NCI-H226 (cell line): ENCODE measurements at regions not wholly inside any gene's neighbourhood (a gene's known extent, or its start where the extent isn't known, plus 50 kb on each side); places are given as distances from the start of the nearest gene placed in this dataset.
A peak's percentile ranks its signal among the peaks of the same experiment; 100 is the strongest.

Experiments used
- DNase-seq: peaks from one replicate; pipeline ENCODE4 v3.0.0-alpha.2; 2015

DNA sequence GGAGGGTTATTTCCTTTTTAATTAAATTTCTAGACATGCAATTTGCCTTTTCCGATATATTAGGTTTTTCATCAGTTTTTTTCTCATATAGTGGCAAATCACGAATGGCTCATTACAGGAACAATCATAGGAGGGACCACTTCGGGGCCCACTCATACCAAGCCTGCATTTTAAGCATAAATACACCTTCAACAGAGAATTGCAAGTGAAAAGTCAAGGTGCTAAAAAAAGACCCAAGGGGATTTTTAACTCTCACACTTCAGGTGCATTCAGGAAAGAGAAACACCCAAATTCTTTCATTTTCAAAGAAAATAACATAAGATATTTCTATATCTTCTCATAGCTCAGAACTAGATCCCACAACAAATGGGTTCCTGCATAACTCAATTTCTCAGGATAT, 979.6 kb upstream of the NR2F2 start:
- DNase-seq: no peak

DNA sequence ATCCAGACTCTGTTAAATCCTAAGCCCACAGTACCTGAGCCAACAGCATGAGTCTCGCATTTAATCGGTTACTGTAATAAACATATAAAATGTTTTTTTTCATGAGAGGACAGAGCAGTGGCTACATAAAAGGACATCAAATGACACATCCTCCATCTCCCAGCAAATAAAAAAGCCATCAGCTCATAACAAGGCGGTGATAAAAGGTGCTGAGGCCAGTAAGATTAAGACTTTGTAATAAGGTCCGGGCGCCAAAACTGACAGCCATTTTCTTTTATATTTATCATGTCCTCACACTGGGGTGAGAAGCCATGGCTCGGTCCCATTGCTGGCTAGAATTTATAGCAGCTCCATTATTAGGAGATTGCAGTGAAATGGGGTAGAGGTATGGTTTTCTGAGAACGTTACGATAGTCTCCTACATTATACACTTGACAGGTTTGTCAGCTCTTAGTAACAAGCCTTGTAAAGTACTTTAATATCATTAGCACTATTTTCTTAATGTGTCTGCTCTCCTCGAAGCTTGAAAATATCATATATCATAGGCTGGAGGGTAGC, 977.8 kb upstream of the NR2F2 start:
- no peak for DNase-seq

DNA sequence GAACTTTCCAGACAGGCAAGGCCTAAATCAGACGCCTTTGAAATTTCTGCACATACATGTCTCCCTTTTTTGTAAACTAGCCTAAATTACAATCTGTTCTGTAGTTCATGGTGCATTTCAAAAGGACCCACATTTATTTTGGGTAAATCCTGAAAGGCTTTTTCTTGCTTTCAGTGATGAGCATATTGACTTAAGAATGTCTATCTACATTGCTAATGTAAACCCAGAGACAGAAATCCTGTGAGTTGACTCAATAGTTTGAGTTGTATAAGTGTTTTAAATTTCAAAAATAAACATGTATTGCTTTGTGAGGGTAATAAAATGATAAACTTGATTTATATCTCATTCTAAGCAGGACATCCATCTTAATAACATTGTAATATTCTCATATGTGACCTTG, 977.0 kb upstream of the NR2F2 start:
- no peak for DNase-seq

GRCh38 chr15:95359966-95360365, 970.5 kb upstream of the NR2F2 start:
- DNase-seq: no peak

GRCh38 chr15:95362306-95362705, 968.2 kb upstream of the NR2F2 start:
- no peak for DNase-seq

DNA sequence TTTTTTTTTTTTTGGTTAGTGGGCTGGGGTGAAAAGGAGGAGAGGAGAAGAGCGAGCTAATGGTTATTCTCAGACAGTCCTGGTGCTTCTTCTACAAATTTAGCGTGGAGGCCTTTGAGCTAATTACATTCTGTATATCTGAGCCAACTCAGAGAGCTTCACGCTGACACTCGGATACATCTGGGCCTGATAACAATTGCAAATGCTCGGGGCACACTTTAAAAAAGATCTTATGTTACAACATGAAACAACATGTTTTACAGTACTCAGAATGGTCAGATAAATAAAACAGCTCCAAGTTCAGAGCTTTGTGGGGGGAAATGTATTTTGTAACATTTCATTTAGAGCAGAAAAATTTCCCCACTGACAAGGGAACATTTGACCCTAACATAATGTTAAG, 966.9 kb upstream of the NR2F2 start:
- DNase-seq: no peak

DNA sequence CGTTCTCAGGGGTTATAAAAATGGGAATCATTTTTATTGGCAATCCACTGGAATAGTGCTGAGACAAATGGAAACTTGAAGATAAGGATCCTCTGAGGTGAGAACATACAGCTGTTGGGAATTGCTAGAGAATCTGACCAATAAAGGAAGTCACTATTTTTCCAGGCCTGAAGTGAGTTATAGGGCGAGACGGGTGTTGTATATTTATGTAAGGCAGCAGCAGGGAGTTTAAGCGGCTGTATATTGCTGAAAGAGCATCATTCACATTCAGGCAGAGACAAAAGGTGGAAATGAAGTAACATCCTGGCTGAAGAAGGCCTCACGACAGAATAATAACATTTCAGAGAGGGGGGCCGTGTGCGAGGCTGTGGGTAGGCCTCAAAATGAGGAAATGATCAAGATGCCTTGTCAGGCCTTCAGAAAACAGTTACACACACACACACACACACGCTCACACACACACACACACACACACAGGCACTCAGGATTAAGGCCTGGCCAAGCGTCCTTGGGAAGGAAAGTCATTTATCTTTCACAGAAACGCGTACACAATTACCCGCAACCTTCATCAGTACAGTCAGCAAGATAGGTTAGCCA, 964.9 kb upstream of the NR2F2 start:
- no peak for DNase-seq

DNA sequence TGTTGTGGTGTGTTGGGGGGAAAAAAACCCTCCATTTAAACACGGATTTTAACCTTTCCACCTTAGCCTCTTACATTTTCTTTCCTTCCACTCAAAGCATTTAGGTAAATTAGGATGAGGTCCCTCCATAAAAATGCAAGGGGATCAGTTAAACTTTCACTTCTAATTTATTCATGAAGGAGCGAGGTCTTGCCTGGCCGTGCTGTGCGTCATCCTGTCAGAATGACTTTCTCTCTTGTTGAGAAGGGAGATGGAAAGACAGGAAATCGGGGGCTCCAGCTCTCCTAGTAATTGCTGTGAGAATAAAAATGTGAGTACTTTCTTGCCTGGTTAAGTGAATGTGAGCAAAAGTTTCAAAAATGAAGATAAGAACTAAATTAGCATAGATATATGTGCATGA, 962.3 kb upstream of the NR2F2 start:
- DNase-seq: no peak

DNA sequence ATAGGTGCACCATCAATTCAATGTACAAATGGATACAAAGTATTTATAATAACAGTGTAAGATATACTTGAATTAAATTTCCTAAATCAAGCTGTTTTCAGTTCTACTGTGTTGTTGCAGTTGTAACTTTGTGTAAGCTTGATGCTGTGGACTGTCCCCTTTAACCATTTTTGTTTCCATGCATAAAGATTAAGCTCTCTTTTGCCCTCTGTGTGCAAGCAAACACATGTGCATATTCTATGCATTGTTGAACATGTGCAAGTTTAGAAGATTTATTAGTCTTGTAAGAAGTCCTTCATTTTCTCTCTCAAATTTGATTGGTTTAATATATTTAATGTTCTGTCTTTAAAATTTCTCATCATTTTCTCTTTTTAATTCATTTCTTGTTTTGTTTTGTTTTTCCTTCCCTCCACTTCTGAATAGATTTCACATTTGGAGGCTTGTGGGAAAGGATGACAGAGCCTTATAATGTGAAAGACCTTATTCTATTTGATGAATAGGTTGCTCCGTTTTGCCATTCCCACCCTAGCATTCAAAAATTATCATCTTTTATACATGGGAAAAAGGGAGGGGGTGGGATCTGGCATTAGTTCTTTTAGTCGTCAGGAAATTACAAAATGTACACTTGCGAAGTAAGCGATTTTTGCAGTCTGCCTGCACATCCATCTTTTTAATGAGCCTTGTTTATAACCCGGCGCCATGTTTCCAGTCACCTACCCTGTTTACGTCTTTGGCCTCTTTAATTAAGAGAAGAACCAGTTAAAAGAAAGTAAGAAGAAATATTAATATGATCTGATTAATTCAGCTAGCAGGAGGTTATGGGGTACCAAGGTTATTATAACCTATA, 961.5 kb upstream of the NR2F2 start:
- DNase-seq: no peak

- DNase-seq: no peak
Measured at GRCh38 chr15:95370291-95370690, 960.2 kb upstream of the NR2F2 start.

- DNase-seq: no peak
Measured at GRCh38 chr15:95371664-95372063, 958.8 kb upstream of the NR2F2 start.

- no peak for DNase-seq
Measured at GRCh38 chr15:95375281-95375680, 955.2 kb upstream of the NR2F2 start.

GRCh38 chr15:95377258-95377852, 953.1 kb upstream of the NR2F2 start:
- no peak for DNase-seq

DNA sequence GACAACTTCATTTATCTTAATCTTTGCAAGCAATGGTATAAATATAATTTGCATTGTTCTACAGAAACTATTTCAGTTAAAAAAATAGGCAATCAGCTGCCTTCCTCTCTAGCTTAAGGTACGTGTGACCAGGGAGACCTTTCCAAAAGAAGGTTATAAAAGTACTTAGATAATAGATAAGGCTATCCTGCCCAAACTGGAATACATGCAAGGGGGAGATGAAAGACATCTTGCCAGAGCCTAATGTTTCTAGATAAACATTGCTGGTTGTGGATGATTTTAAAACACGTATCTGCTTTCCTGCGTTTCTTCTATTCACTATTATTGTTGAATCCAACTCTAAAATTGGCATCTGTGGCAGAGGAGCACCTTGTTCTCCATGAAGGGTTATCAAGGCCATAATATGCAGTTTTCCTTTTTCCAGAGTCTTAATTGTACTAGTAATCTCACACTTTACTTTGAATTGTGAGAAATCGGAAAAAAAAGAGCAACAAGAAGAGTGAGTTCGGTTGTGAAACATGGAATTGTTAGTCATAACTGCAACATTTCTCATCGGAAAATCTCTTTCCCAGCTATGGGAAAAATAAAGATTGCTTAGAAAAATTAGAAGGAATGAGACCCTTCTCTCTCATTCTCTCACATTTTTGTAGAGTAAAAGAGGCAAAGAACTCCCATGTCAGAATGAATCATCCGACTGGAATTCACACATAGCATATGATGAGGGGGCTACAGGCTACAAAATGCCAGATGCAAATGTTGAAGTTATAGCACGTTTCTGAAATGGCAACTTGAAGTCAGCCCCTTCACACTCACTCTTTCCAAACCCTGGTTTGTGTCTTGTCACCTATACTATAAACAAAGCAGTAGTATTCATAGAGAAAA, 936.1 kb upstream of the NR2F2 start:
- peak; percentile 41 for DNase-seq

DNA sequence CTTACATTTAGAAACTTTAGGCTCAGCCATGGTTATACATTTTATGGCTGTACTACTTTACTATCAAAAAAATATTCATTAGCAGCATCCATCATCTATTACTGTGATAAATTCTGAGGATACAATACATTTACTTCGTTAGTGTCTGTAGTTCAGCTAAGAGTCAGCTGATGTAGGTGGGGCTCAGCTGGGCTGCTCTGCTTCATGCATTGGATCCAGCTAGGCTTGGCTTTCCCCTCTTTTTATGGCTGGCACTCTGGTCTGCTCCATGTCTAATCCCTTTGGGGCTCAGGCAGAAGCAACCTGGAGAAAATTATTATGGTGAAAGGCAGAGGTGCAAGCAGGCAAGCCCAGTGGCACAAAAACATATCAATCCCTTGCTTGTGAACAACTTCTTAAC, 930.1 kb upstream of the NR2F2 start:
- no peak for DNase-seq

DNA sequence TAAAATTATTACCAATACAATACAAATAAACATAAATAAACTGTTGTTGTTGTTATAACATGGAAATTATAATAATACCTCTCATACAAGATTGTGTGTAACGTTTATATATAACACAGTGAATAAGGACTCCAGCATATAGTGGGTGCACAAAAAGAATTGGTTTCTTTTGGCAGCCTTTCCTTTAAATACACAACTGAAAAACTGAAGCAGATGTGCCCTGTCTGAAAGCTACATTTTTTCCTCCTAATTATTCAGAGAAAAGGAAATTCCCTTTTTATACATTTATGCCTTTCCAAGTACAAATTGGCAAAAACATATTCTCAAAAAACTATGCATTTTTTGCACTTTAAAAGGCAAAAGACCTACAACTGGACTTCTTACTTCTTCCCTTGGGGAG, 928.9 kb upstream of the NR2F2 start:
- no peak for DNase-seq

DNA sequence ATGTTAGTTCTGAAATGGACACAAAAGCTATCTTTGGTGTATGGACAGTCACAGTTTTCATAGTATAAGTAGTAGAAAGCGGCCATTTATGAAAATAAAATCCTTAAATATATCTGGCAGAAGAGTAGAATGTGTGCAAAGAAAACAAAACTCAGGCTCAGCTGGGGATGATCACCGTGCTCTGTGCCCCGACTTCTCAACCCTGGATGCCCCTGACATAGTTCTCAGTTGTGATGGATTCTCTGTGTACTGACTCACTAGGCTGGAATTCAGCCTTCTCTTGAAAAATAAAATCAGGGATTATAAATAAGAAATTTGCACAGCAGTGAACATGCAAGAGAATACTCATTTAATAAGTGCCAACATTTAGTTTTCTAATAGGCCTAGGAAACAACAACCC, 925.1 kb upstream of the NR2F2 start:
- DNase-seq: peak; percentile 53

GRCh38 chr15:95407534-95407933, 923.0 kb upstream of the NR2F2 start:
- DNase-seq: no peak

DNA sequence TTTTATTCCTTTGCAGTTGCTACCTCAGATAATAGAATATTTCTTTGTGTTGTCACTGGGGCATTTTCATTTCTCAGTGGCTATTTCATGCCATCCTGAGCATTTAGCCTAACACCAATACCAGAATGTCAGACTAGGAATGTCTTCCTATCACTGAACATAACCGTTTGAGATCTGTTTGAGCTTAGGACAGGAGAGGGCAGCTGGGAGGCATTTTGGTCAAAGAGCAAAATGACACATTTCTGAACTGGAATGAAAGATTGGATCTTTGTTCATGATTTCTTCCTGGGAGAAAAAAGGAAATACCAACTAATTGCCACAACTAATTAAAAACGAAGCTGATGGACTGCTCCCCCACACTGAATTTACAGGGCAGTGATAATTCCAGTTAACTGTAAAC, 921.3 kb upstream of the NR2F2 start:
- DNase-seq: no peak

- no peak for DNase-seq
Measured at GRCh38 chr15:95409626-95410310, 920.7 kb upstream of the NR2F2 start.

DNA sequence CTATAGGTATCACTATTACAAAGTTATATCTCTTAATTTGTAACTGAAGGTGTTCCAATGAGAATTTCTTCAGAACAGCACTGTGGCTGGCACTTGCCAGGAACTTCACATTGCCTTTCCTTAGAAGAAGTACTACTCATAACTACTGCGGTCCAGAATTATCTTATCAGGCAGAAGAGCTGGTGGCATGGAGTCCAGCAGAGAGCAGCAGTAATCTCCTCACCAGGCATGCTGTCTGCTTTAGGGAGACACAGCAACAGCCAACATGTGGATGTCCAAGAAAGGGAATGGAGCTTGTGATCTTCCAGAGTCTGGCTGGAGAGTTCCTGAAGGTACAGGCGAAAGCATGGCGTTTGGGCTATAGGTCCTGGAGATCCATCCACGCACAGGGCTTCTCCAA, 919.7 kb upstream of the NR2F2 start:
- no peak for DNase-seq

GRCh38 chr15:95416576-95416975, 913.9 kb upstream of the NR2F2 start:
- no peak for DNase-seq
